ENCODE measurements at regions not wholly inside any gene's neighbourhood (a gene's known extent, or its start where the extent isn't known, plus 50 kb on each side); places are given as distances from the start of the nearest gene placed in this dataset.

DNA sequence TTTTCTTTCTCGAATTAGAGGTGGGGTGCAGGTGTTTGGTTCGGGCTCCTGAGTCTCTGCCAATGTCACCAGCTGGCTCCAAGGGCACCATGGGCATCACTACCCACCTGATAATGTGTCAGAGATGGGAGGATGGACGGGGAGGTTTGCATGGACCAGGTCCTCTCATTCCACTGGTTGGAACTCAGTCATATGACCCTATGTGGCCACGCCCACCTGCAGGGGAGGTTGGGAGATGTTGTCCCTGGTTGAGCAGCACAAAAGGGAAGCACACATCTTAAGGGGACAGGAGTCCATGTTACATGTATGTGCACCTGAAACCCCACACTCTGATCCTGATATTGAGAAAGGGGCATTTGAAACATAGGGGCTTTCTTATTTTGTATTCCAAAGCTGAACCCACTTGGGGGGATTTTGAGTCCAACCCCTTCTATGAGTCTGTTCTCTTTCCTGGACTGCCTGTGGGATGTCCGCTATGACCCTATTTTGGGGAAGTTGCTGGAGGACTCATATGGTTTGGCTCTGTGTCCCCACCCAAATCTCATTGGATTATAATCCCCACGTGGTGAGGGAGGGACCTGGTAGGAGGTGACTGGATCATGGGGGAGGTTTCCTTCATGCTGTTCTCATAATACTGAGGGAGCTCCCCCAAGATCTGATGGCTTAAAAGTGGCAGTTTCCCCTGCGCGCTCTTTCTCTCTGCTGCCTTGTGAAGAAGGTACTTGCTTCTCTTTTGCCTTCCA, 66.9 kb upstream of the BAIAP2L1 start:
- no peaks in the 10 kb centered on the region for H3K27me3 ChIP-seq (ENCODE audit: control insufficient read depth, insufficient read depth, low read length)
- TF ChIP-seq, protein P1, sequence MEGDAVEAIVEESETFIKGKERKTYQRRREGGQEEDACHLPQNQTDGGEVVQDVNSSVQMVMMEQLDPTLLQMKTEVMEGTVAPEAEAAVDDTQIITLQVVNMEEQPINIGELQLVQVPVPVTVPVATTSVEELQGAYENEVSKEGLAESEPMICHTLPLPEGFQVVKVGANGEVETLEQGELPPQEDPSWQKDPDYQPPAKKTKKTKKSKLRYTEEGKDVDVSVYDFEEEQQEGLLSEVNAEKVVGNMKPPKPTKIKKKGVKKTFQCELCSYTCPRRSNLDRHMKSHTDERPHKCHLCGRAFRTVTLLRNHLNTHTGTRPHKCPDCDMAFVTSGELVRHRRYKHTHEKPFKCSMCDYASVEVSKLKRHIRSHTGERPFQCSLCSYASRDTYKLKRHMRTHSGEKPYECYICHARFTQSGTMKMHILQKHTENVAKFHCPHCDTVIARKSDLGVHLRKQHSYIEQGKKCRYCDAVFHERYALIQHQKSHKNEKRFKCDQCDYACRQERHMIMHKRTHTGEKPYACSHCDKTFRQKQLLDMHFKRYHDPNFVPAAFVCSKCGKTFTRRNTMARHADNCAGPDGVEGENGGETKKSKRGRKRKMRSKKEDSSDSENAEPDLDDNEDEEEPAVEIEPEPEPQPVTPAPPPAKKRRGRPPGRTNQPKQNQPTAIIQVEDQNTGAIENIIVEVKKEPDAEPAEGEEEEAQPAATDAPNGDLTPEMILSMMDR (IDR thresholded peaks at IDR 0.05; ENCODE audit: insufficient read depth, low read length, severe bottlenecking) = no peak
- DNase-seq (ENCODE audit: low read depth) = no peak
- no peaks in the 10 kb centered on the region for H3K36me3 ChIP-seq (ENCODE audit: control insufficient read depth, insufficient read depth, low read length)
- no peak overlapping the region for H3K4me3 ChIP-seq (ENCODE audit: low read depth, low read length)
- FAIRE-seq = no peak

DNA sequence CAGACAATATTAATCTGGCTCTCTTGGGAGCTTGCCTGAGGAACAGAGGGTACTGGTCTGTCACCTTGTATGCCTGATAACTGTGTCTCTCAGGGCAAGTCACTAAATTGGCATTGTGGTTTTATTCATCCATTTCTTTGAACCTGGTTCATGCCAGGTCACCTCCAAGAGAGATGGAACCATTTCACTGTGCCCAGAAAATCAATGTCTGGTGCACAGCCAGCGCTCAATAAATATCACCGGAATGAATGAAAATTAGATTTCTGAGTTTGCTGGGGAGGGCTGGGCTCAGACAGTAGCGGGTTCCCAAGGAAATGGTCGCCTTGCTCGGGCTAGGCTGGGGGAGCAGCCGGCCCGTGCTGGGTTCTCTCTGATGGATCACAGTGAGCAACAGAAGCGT, 64.1 kb upstream of the BAIAP2L1 start:
- DNase-seq (ENCODE audit: low read depth) (no peak), FAIRE-seq (no peak)
- TF ChIP-seq, protein P1 (IDR thresholded peaks at IDR 0.05; ENCODE audit: insufficient read depth, low read length, severe bottlenecking) = no peak
- Histone ChIP-seq H3K36me3 (ENCODE audit: control insufficient read depth, insufficient read depth, low read length) (no peaks in the 10 kb centered on the region), H3K27me3 (ENCODE audit: control insufficient read depth, insufficient read depth, low read length) (no peaks in the 10 kb centered on the region), H3K4me3 (ENCODE audit: low read depth, low read length) (no peak overlapping the region)

DNA sequence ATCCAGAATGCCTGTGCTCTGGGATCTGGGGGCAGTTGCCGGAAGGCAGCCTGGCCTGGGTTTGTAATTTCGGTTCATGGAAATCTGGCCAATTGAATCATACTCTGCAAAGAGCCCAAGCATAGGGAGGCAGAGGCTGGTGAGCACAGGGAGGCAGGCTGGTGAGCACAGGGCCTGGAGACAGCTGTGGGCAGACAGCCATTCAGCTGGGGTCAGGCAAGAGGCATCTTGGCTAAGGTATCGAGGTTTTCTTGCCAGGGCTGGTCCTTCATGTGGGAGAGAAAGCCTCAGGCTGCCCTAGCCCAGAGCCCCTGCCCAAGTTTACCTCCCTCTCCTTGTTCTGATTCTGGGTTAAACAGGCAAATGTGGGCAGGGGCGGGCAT, 63.7 kb upstream of the BAIAP2L1 start:
- no peak for DNase-seq (ENCODE audit: low read depth)
- Histone ChIP-seq H3K27me3 (ENCODE audit: control insufficient read depth, insufficient read depth, low read length) (no peaks in the 10 kb centered on the region), H3K36me3 (ENCODE audit: control insufficient read depth, insufficient read depth, low read length) (no peaks in the 10 kb centered on the region), H3K4me3 (ENCODE audit: low read depth, low read length) (no peak overlapping the region)
- FAIRE-seq = no peak
- TF ChIP-seq, protein P1 (IDR thresholded peaks at IDR 0.05; ENCODE audit: insufficient read depth, low read length, severe bottlenecking) = no peak

DNA sequence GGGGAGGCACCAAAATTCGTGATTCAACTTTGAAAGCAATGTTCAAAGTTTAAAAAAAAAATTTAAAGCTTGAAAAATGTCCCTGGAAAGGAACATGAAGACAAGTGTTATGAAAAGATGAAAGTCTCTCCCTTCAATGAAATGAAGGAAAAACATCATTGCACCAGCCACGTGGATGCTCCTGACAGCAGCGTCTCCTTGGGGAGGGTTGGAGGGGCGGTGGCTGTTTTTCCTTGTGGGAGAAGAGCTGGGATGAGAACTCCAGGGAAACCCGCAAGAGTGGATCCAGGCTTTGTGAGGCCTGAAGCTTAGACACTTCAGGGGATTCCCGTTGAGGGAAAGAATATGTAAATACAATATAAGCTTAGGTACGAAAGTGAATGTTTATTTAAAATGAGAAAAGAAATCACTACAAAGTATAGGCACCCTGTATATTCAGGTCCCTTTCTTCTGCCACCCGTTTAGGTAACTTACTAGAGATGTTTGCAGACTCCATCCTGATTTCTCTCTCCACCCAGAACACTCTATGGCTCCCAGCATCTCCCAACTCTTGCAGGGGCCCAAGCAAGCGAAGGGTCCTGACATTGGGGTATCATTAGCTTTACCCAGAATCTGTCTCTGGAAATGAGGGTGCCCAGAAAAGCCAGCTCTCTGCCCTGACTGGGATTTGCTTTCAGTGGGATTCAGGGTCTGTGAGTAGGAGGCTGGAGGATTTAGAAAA, 63.1 kb upstream of the BAIAP2L1 start:
- Histone ChIP-seq H3K27me3 (ENCODE audit: control insufficient read depth, insufficient read depth, low read length) (no peaks in the 10 kb centered on the region), H3K36me3 (ENCODE audit: control insufficient read depth, insufficient read depth, low read length) (no peaks in the 10 kb centered on the region), H3K4me3 (ENCODE audit: low read depth, low read length) (no peak overlapping the region)
- DNase-seq (ENCODE audit: low read depth) = no peak
- FAIRE-seq = no peak
- TF ChIP-seq, protein P1 (IDR thresholded peaks at IDR 0.05; ENCODE audit: insufficient read depth, low read length, severe bottlenecking) = no peak

DNA sequence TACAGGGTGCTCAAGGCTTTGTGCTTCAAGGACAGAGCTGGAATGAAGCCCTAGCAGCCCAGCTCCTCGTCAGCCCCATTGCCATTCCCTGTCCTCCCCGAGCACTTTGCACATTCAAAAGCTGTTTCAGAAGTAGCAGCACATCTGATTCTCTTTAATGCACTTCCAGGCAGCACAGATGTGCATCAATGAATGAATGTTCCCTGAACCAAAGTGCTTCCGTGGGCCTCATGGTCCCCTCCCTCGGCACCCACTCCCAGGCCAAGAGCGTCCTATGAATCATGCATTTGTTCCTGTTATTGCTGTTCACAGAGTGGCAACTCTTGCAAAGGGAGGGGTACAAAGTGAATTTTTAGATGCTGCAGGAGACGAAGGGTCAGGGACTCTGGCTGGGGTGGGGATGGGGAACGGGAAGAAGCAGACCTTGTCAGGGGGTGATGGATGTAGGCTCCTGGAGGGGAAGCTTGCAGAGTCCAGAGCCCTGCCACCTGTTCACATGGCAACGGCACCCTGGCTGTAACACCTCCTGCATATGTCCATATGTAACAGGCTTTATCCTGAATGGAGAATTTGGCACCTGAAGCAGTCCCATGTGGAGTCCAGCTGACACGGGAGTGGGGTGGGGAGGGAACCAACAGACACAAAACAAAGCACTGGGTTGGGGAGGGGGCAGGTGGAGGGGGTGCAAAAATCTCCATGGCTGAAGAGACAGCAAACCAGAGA, 62.2 kb upstream of the BAIAP2L1 start:
- no peaks in the 10 kb centered on the region for H3K27me3 ChIP-seq (ENCODE audit: control insufficient read depth, insufficient read depth, low read length)
- H3K4me3 ChIP-seq (ENCODE audit: low read depth, low read length) = no peak overlapping the region
- no peak for FAIRE-seq
- TF ChIP-seq, protein P1 (IDR thresholded peaks at IDR 0.05; ENCODE audit: insufficient read depth, low read length, severe bottlenecking) = no peak
- H3K36me3 ChIP-seq (ENCODE audit: control insufficient read depth, insufficient read depth, low read length) = no peaks in the 10 kb centered on the region
- no peak for DNase-seq (ENCODE audit: low read depth)
